H9 (cell line): ENCODE measurements at regions not wholly inside any gene's neighbourhood (a gene's known extent, or its start where the extent isn't known, plus 50 kb on each side); places are given as distances from the start of the nearest gene placed in this dataset.

Source experiments
- DNase-seq: peaks from one replicate; pipeline ENCODE4 v3.0.0-alpha.2; 2017
- H2AFZ ChIP-seq: one replicate; pipeline ENCODE4 v1.6.1; 2013; ENCODE audit warnings: mild to moderate bottlenecking, low read length, control low read depth, moderate library complexity
- H2AK5ac ChIP-seq: 2 replicates; pipeline ENCODE4 v1.6.1; 2013; ENCODE audit warnings: low read length, control low read depth, mixed read lengths; ENCODE audit not compliant: insufficient read length
- H2BK120ac ChIP-seq: one replicate; pipeline ENCODE4 v1.6.1; 2013; ENCODE audit warnings: low read depth, mild to moderate bottlenecking, low read length, control low read depth, inconsistent platforms; ENCODE audit not compliant: poor library complexity, severe bottlenecking
- H2BK12ac ChIP-seq: 2 replicates; pipeline ENCODE4 v1.6.1; 2013; ENCODE audit warnings: low read length, control low read depth, mixed read lengths, low read depth; ENCODE audit not compliant: insufficient read length
- H2BK15ac ChIP-seq: 2 replicates; pipeline ENCODE4 v1.6.1; 2013; ENCODE audit warnings: low read depth, low read length, control low read depth
- H2BK20ac ChIP-seq: one replicate; pipeline ENCODE4 v1.6.1; 2013; ENCODE audit warnings: low read depth, mild to moderate bottlenecking, low read length, control low read depth, inconsistent platforms; ENCODE audit not compliant: poor library complexity, severe bottlenecking
- H2BK5ac ChIP-seq: 2 replicates; pipeline ENCODE4 v1.6.1; 2013; ENCODE audit warnings: low read length, control low read depth, mixed read lengths; ENCODE audit not compliant: insufficient read length
- H3K14ac ChIP-seq: 2 replicates; pipeline ENCODE4 v1.6.1; 2013; ENCODE audit warnings: low read length, control low read depth; ENCODE audit not compliant: insufficient read depth
- H3K18ac ChIP-seq: 2 replicates; pipeline ENCODE4 v1.6.1; 2013; ENCODE audit warnings: low read depth, mild to moderate bottlenecking, mixed read lengths, low read length, control low read depth; ENCODE audit not compliant: insufficient read length
- H3K23ac ChIP-seq: 2 replicates; pipeline ENCODE4 v1.6.1; 2013; ENCODE audit warnings: low read length, control low read depth, mixed read lengths, low read depth; ENCODE audit not compliant: insufficient read length
- H3K23me2 ChIP-seq: 2 replicates; pipeline ENCODE4 v1.6.1; 2013; ENCODE audit warnings: low read depth, mild to moderate bottlenecking, mixed read lengths, low read length, control low read depth; ENCODE audit not compliant: insufficient read length, poor library complexity, severe bottlenecking
- H3K27ac ChIP-seq: 2 replicates; pipeline ENCODE4 v1.5.1; 2013; ENCODE audit warnings: low read length, control low read depth, mixed read lengths, low read depth; ENCODE audit not compliant: insufficient read length
- H3K27me3 ChIP-seq: 2 replicates; pipeline ENCODE4 v1.6.1; 2013; ENCODE audit warnings: low read length, control low read depth, inconsistent platforms; ENCODE audit not compliant: insufficient read depth
- H3K4ac ChIP-seq: 2 replicates; pipeline ENCODE4 v1.6.1; 2013; ENCODE audit warnings: low read depth, mild to moderate bottlenecking, control low read depth, inconsistent platforms, low read length, moderate library complexity
- H3K4me1 ChIP-seq: 2 replicates; pipeline ENCODE4 v1.6.1; 2013; ENCODE audit warnings: low read length, control low read depth, inconsistent platforms; ENCODE audit not compliant: insufficient read depth
- H3K4me2 ChIP-seq: 2 replicates; pipeline ENCODE4 v1.6.1; 2013; ENCODE audit warnings: low read length, control low read depth, mixed read lengths; ENCODE audit not compliant: insufficient read length, insufficient read depth
- H3K56ac ChIP-seq: 2 replicates; pipeline ENCODE4 v1.6.1; 2013; ENCODE audit warnings: low read depth, mild to moderate bottlenecking, mixed read lengths, low read length, control low read depth; ENCODE audit not compliant: insufficient read length
- H3K79me1 ChIP-seq: 2 replicates; pipeline ENCODE4 v1.6.1; 2013; ENCODE audit warnings: low read depth, mild to moderate bottlenecking, moderate library complexity, low read length, control low read depth, inconsistent platforms; ENCODE audit not compliant: insufficient read depth, poor library complexity, severe bottlenecking
- H3K79me2 ChIP-seq: 2 replicates; pipeline ENCODE4 v1.6.1; 2013; ENCODE audit warnings: low read length, control low read depth, inconsistent platforms; ENCODE audit not compliant: insufficient read depth
- H3K9ac ChIP-seq: 2 replicates; pipeline ENCODE4 v1.6.1; 2013; ENCODE audit warnings: low read length, control low read depth, mixed read lengths; ENCODE audit not compliant: insufficient read length; ENCODE audit errors: extremely low read depth
- H3K9me3 ChIP-seq: one replicate; pipeline ENCODE4 v1.6.1; 2013; ENCODE audit warnings: low read depth, low read length, inconsistent platforms; ENCODE audit not compliant: control insufficient read depth
- H3T11ph ChIP-seq: one replicate; pipeline ENCODE4 v1.6.1; 2013; ENCODE audit warnings: mild to moderate bottlenecking, low read length, control low read depth, inconsistent platforms
- H4K20me1 ChIP-seq: one replicate; pipeline ENCODE4 v1.6.1; 2013; ENCODE audit not compliant: control insufficient read depth, insufficient read length, insufficient read depth
- H4K5ac ChIP-seq: 2 replicates; pipeline ENCODE4 v1.6.1; 2013; ENCODE audit warnings: low read depth, mild to moderate bottlenecking, mixed read lengths, low read length, control low read depth; ENCODE audit not compliant: insufficient read length
- H4K8ac ChIP-seq: replicated peaks from 2 replicates; pipeline ENCODE4 v1.6.1; 2013; ENCODE audit warnings: low read length, control low read depth, mixed read lengths, low read depth; ENCODE audit not compliant: insufficient read length
- H4K91ac ChIP-seq: 2 replicates; pipeline ENCODE4 v1.6.1; 2013; ENCODE audit warnings: low read depth, mild to moderate bottlenecking, moderate library complexity, mixed read lengths, low read length, control low read depth; ENCODE audit not compliant: insufficient read length
- H3K27ac Mint-ChIP-seq, 3 experiments: 2 replicates in 2 of 3; 3 replicates in 1 of 3; pipeline ENCODE4 v1.8.0; 2020 to 2021; ENCODE audit warnings: mixed read lengths in 3 of 3, mild to moderate bottlenecking in 1 of 3, moderate library complexity in 1 of 3
- H3K27me3 Mint-ChIP-seq: 2 replicates; pipeline ENCODE4 v1.8.0; 2021; ENCODE audit warnings: low read depth, mild to moderate bottlenecking, moderate library complexity, mixed read lengths
- H3K36me3 Mint-ChIP-seq, 3 experiments: 2 replicates in 2 of 3; 3 replicates in 1 of 3; pipeline ENCODE4 v1.8.0; 2020 to 2021; ENCODE audit warnings: low read depth in 3 of 3, mixed read lengths in 3 of 3; ENCODE audit not compliant: insufficient read depth in 1 of 3
- H3K4me1 Mint-ChIP-seq, 2 experiments: 2 replicates each; pipeline ENCODE4 v1.8.0; 2020; ENCODE audit warnings: mixed read lengths in 2 of 2
- H3K4me3 Mint-ChIP-seq, 2 experiments: 2 replicates in 1 of 2; 3 replicates in 1 of 2; pipeline ENCODE4 v1.8.0; 2020 to 2021; ENCODE audit warnings: mild to moderate bottlenecking in 2 of 2, mixed read lengths in 2 of 2, moderate library complexity in 1 of 2
- H3K9me3 Mint-ChIP-seq, 2 experiments: 2 replicates in 1 of 2; 3 replicates in 1 of 2; pipeline ENCODE4 v1.8.0; 2020; ENCODE audit warnings: mild to moderate bottlenecking in 2 of 2, mixed read lengths in 2 of 2, moderate library complexity in 1 of 2
- WGBS: extraction: QIAGEN DNeasy Blood & Tissue Kit; methylation state at CpG from one replicate; pipeline ENCODE4 v1.1.7; 2013; ENCODE audit warnings: missing lambda C conversion rate, low lambda C conversion rate, mixed read lengths; ENCODE audit not compliant: insufficient read length; ENCODE audit errors: extremely low coverage; 5-methylcytosine and 5-hydroxymethylcytosine counted together
- TF ChIP-seq, protein P1 (sequence below): fragments of 200-600 bp; sonication (generic); conservative IDR thresholded peaks from 3 replicates; pipeline ENCODE4 v1.8.0; 2021; ENCODE audit warnings: antibody characterized with exemption, mild to moderate bottlenecking

DNA sequence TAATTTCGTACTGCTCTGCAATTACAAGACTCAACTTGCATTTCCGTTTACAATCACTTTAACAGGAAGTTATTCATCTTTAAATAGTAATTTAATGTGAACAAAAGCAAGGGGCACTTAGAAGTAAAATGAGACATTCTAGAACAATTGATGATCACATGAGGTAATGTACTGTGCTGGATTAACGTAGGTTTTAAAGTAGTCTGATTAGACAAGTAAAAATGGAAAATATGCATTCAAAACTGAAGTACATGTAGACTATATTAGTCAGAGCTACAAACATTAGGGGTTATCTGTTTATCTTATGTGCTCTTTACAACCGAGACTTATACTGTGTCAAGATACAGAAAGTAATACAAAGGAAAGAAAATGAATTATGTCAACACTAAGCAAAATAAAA lies 1528.0 kb downstream of the SLITRK5 start:
- H3K79me1 ChIP-seq = no peaks in the 10 kb centered on the region
- H4K91ac ChIP-seq = no peak overlapping the region
- H3T11ph ChIP-seq = no peak overlapping the region
- no peak overlapping the region for H2BK15ac ChIP-seq
- H3K27me3 ChIP-seq = no peaks in the 10 kb centered on the region
- no peaks in the 10 kb centered on the region for H3K9me3 ChIP-seq
- no peaks in the 10 kb centered on the region for H4K20me1 ChIP-seq
- DNase-seq = no peak
- Mint-ChIP-seq H3K36me3 (no peaks in the 10 kb centered on the region; a peak in 1 of 7 replicates), H3K27ac (no peak overlapping the region), H3K4me3 (no peak overlapping the region), H3K27me3 (no peaks in the 10 kb centered on the region), H3K9me3 (peaks cover 0 to 6% of the 10 kb centered on the region in 2 experiments; a peak in 2 of 5 replicates), H3K4me1 (no peaks in the 10 kb centered on the region)
- no peak overlapping the region for H2AFZ ChIP-seq
- no peak overlapping the region for H2BK5ac ChIP-seq
- no CpG with 5 or more reads among the region's 4 CpGs for WGBS
- H3K14ac ChIP-seq = no peak overlapping the region
- no peak overlapping the region for H3K27ac ChIP-seq
- H4K8ac ChIP-seq = no peak overlapping the region
- H2BK120ac ChIP-seq = no peak overlapping the region
- H4K5ac ChIP-seq = no peak overlapping the region
- H3K23me2 ChIP-seq = no peaks in the 10 kb centered on the region
- no peak overlapping the region for H3K18ac ChIP-seq
- H2BK20ac ChIP-seq = no peak overlapping the region
- no peak overlapping the region for H3K56ac ChIP-seq
- H3K4me2 ChIP-seq = no peak overlapping the region
- H3K9ac ChIP-seq = no peak overlapping the region
- TF ChIP-seq, protein P1, sequence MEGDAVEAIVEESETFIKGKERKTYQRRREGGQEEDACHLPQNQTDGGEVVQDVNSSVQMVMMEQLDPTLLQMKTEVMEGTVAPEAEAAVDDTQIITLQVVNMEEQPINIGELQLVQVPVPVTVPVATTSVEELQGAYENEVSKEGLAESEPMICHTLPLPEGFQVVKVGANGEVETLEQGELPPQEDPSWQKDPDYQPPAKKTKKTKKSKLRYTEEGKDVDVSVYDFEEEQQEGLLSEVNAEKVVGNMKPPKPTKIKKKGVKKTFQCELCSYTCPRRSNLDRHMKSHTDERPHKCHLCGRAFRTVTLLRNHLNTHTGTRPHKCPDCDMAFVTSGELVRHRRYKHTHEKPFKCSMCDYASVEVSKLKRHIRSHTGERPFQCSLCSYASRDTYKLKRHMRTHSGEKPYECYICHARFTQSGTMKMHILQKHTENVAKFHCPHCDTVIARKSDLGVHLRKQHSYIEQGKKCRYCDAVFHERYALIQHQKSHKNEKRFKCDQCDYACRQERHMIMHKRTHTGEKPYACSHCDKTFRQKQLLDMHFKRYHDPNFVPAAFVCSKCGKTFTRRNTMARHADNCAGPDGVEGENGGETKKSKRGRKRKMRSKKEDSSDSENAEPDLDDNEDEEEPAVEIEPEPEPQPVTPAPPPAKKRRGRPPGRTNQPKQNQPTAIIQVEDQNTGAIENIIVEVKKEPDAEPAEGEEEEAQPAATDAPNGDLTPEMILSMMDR = no peak
- no peak overlapping the region for H3K4ac ChIP-seq
- no peak overlapping the region for H2BK12ac ChIP-seq
- no peaks in the 10 kb centered on the region for H3K79me2 ChIP-seq
- no peak overlapping the region for H3K23ac ChIP-seq
- H2AK5ac ChIP-seq = no peak overlapping the region
- no peaks in the 10 kb centered on the region for H3K4me1 ChIP-seq
